Panc1 (cell line): ENCODE measurements at regions not wholly inside any gene's neighbourhood (a gene's known extent, or its start where the extent isn't known, plus 50 kb on each side); places are given as distances from the start of the nearest gene placed in this dataset.

Source experiments
- ATAC-seq: fragments of 200-7000 bp; cut with Tn5 transposase; 2 replicates; pipeline ENCODE4 v1.9.1; 2020; ENCODE audit warnings: mild to moderate bottlenecking, moderate library complexity
- BruUV-seq: library from RNA; stranded (reverse); fragments of 400-500 nt; replicated peaks from 2 replicates; lab custom pipeline; 2021; lab: Mats Ljungman, UMichigan
- CTCF ChIA-PET: fragments of 300-600 bp; sonication (Branson Sonifier 250); formaldehyde crosslinking; loops from one replicate; lab custom pipeline; 2022; ENCODE audit warnings: antibody characterized with exemption; lab: Charles Lee
- POLR2A ChIA-PET: fragments of 300-600 bp; sonication (Branson Sonifier 250); formaldehyde crosslinking; loops from one replicate; lab custom pipeline; 2022; ENCODE audit warnings: antibody characterized with exemption; lab: Charles Lee
- DNase-seq: peaks from one replicate; pipeline ENCODE4 v3.0.0-alpha.2; 2010; ENCODE audit warnings: low read depth, low spot score
- H3K27ac ChIP-seq: 2 replicates; pipeline ENCODE4 v1.5.1; 2011; ENCODE audit warnings: mild to moderate bottlenecking, low read length, inconsistent platforms
- H3K27me3 ChIP-seq: fragments of 200-500 bp; sonication (Bioruptor generic); 2 replicates; pipeline ENCODE4 v1.6.0; 2014; ENCODE audit warnings: low read length, inconsistent platforms; ENCODE audit not compliant: control insufficient read depth, insufficient read depth
- H3K36me3 ChIP-seq: fragments of 200-500 bp; sonication (Bioruptor generic); 2 replicates; pipeline ENCODE4 v1.5.1; 2014; ENCODE audit warnings: inconsistent platforms, mild to moderate bottlenecking, low read length, moderate library complexity; ENCODE audit not compliant: control insufficient read depth, insufficient read depth
- H3K4me1 ChIP-seq: 2 replicates; pipeline ENCODE4 v1.5.1; 2011; ENCODE audit warnings: inconsistent platforms, mild to moderate bottlenecking, low read length, moderate library complexity; ENCODE audit not compliant: control insufficient read depth, insufficient read depth
- H3K4me3 ChIP-seq, 2 experiments: 2 replicates each; pipeline ENCODE4 v1.5.1; 2011 to 2012; ENCODE audit warnings: low read depth in 2 of 2, low read length in 2 of 2, mild to moderate bottlenecking in 2 of 2, inconsistent platforms in 1 of 2, moderate library complexity in 1 of 2
- H3K9me3 ChIP-seq: fragments of 200-500 bp; sonication (Bioruptor generic); 2 replicates; pipeline ENCODE4 v1.5.1; 2014; ENCODE audit warnings: low read depth, mild to moderate bottlenecking, inconsistent platforms, low read length, moderate library complexity; ENCODE audit not compliant: control insufficient read depth, insufficient read depth
- POLR2AphosphoS5 ChIP-seq: IDR thresholded peaks from 2 replicates; pipeline ENCODE4 v1.6.1; 2012; ENCODE audit warnings: mild to moderate bottlenecking, low read depth, low read length, moderate library complexity
- SIN3A ChIP-seq: IDR thresholded peaks from 2 replicates; pipeline ENCODE4 v1.6.1; 2012; ENCODE audit warnings: low read depth, mild to moderate bottlenecking, low read length, moderate library complexity, borderline replicate concordance; ENCODE audit not compliant: insufficient read depth
- TCF7L2 ChIP-seq: IDR thresholded peaks from 2 replicates; pipeline ENCODE4 v1.6.1; 2011; ENCODE audit warnings: mild to moderate bottlenecking, low read depth, low read length, inconsistent platforms
- in situ Hi-C: cut with HindIII; loops from 2 replicates; pipeline ENCODE4 v1.10.0; 2016; ENCODE audit warnings: low sequenced_read_pairs, low pct_unique_long_range_greater_than_20kb
- intact Hi-C: fragments of 100-400 bp; cut with micrococcal nuclease; formaldehyde crosslinking; loops from one replicate; pipeline ENCODE4 v1.10.0; 2022; ENCODE audit not compliant: unreplicated experiment
- TF ChIP-seq, protein P1 (sequence below): fragments of 450-650 bp; IDR thresholded peaks from 2 replicates; pipeline ENCODE4 v1.5.1; 2017; ENCODE audit warnings: mild to moderate bottlenecking
- TF ChIP-seq, protein P2 (sequence below), 2 experiments: IDR thresholded peaks; 2 replicates each; pipeline ENCODE4 v1.6.1; 2011 to 2012; ENCODE audit warnings: low read depth in 2 of 2, control low read depth in 1 of 2, low read length in 1 of 2, mild to moderate bottlenecking in 1 of 2, moderate library complexity in 1 of 2; ENCODE audit not compliant: insufficient read depth in 1 of 2

DNA sequence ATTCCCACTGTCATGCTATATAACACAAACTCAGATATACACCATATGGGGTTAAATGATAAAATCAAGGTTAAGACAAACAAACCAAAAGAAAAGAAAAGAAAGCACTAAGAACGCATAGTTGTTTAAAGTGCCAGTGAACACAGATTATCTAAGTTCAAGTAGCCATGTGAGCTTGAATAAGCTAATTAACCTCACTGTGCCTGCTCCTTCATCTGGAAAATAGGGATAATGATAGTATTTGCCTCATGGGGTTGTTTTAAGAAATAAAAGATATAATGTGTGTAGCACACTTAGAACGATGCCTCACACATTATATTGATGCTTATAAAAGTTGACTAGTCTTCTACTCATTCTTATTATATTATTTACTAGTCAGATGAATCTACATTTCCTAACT is 72.6 kb upstream of the IL12A start:
- Histone ChIP-seq H3K4me3 (no peak overlapping the region), H3K36me3 (no peaks in the 10 kb centered on the region), H3K4me1 (no peaks in the 10 kb centered on the region), H3K27me3 (no peaks in the 10 kb centered on the region), H3K9me3 (no peaks in the 10 kb centered on the region; the same call in 1 of the 2 replicates), H3K27ac (no peak overlapping the region)
- no peak for TF ChIP-seq TCF7L2
- TF ChIP-seq, protein P1, sequence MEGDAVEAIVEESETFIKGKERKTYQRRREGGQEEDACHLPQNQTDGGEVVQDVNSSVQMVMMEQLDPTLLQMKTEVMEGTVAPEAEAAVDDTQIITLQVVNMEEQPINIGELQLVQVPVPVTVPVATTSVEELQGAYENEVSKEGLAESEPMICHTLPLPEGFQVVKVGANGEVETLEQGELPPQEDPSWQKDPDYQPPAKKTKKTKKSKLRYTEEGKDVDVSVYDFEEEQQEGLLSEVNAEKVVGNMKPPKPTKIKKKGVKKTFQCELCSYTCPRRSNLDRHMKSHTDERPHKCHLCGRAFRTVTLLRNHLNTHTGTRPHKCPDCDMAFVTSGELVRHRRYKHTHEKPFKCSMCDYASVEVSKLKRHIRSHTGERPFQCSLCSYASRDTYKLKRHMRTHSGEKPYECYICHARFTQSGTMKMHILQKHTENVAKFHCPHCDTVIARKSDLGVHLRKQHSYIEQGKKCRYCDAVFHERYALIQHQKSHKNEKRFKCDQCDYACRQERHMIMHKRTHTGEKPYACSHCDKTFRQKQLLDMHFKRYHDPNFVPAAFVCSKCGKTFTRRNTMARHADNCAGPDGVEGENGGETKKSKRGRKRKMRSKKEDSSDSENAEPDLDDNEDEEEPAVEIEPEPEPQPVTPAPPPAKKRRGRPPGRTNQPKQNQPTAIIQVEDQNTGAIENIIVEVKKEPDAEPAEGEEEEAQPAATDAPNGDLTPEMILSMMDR = no peak
- no peak for TF ChIP-seq SIN3A
- TF ChIP-seq, protein P2, sequence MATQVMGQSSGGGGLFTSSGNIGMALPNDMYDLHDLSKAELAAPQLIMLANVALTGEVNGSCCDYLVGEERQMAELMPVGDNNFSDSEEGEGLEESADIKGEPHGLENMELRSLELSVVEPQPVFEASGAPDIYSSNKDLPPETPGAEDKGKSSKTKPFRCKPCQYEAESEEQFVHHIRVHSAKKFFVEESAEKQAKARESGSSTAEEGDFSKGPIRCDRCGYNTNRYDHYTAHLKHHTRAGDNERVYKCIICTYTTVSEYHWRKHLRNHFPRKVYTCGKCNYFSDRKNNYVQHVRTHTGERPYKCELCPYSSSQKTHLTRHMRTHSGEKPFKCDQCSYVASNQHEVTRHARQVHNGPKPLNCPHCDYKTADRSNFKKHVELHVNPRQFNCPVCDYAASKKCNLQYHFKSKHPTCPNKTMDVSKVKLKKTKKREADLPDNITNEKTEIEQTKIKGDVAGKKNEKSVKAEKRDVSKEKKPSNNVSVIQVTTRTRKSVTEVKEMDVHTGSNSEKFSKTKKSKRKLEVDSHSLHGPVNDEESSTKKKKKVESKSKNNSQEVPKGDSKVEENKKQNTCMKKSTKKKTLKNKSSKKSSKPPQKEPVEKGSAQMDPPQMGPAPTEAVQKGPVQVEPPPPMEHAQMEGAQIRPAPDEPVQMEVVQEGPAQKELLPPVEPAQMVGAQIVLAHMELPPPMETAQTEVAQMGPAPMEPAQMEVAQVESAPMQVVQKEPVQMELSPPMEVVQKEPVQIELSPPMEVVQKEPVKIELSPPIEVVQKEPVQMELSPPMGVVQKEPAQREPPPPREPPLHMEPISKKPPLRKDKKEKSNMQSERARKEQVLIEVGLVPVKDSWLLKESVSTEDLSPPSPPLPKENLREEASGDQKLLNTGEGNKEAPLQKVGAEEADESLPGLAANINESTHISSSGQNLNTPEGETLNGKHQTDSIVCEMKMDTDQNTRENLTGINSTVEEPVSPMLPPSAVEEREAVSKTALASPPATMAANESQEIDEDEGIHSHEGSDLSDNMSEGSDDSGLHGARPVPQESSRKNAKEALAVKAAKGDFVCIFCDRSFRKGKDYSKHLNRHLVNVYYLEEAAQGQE (IDR thresholded peaks at IDR 0.05; ENCODE audit: insufficient read depth in 1 of 2, low read depth in 2 of 2, low read length in 1 of 2) = no peak
- no peak for TF ChIP-seq POLR2AphosphoS5
- DNase-seq (no peak), ATAC-seq (no peak)
- in situ Hi-C loops (no loop called here), intact Hi-C loops (no loop called here)
- ChIA-PET CTCF (no interaction called here), POLR2A (no interaction called here)
- BruUV-seq = no TSS peak

GRCh38 chr3:159917141-159917540 is 71.5 kb upstream of the IL12A start:
- intact Hi-C loops = no loop called here
- in situ Hi-C loops = no loop called here
- no TSS peak for BruUV-seq
- no peaks in the 10 kb centered on the region for H3K36me3 ChIP-seq
- CTCF ChIA-PET = no interaction called here
- H3K9me3 ChIP-seq = no peaks in the 10 kb centered on the region; the same call in 1 of the 2 replicates
- ATAC-seq = no peak
- no peak for DNase-seq
- H3K27me3 ChIP-seq = no peaks in the 10 kb centered on the region
- H3K4me3 ChIP-seq = no peak overlapping the region
- POLR2A ChIA-PET = no interaction called here
- H3K4me1 ChIP-seq = no peaks in the 10 kb centered on the region
- TF ChIP-seq, protein P1 = no peak
- TF ChIP-seq SIN3A (no peak), POLR2AphosphoS5 (no peak)
- no peak overlapping the region for H3K27ac ChIP-seq

DNA sequence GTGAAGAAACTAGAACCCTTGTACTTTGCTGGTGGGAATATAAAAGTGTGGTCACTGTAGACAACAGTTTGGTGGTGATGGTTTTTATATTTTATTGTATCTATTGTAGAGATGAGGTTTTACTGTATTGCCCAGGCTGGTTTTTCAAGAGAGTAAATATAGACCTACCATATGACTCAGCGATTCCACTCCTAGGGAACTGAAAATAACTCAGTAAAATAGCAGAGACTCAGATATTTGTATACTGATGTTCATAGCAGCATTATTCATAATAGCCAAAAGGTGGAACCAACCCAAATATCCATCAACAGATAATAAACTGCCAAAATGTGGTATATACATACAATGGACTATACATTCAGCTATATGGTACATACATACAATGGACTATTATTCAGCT is 68.8 kb upstream of the IL12A start:
- ATAC-seq (no peak), DNase-seq (no peak)
- Histone ChIP-seq H3K4me1 (no peaks in the 10 kb centered on the region), H3K36me3 (no peaks in the 10 kb centered on the region), H3K9me3 (no peaks in the 10 kb centered on the region; the same call in 1 of the 2 replicates), H3K27me3 (no peaks in the 10 kb centered on the region), H3K4me3 (no peak overlapping the region), H3K27ac (no peak overlapping the region)
- ChIA-PET POLR2A (no interaction called here), CTCF (no interaction called here)
- TF ChIP-seq POLR2AphosphoS5 (no peak), TCF7L2 (no peak), SIN3A (no peak)
- TF ChIP-seq, protein P1 = no peak
- TF ChIP-seq, protein P2 (IDR thresholded peaks at IDR 0.05; ENCODE audit: insufficient read depth in 1 of 2, low read depth in 2 of 2, low read length in 1 of 2) = no peak
- no TSS peak for BruUV-seq
- in situ Hi-C loops = no loop called here
- intact Hi-C loops = no loop called here
